HG03108 (cell line): ENCODE measurements at regions not wholly inside any gene's neighbourhood (a gene's known extent, or its start where the extent isn't known, plus 50 kb on each side); places are given as distances from the start of the nearest gene placed in this dataset.

Source experiments
- ATAC-seq: cut with Tn5 transposase; IDR thresholded peaks from one replicate; pipeline ENCODE4 v1.9.1; 2021; ENCODE audit warnings: moderate library complexity; ENCODE audit not compliant: unreplicated experiment

- ATAC-seq: no peak
Observed at GRCh38 chr2:16166327-16166981, 226.1 kb downstream of the MYCN start.

GRCh38 chr2:16165518-16166326 lies 225.4 kb downstream of the MYCN start:
- ATAC-seq: no peak

- no peak for ATAC-seq
Observed at GRCh38 chr2:16162491-16163040, 222.2 kb downstream of the MYCN start.

- no peak for ATAC-seq
Observed at GRCh38 chr2:16161768-16162490, 221.6 kb downstream of the MYCN start.

GRCh38 chr2:16161085-16161565 lies 220.8 kb downstream of the MYCN start:
- ATAC-seq: no peak

GRCh38 chr2:16160281-16161084 lies 220.1 kb downstream of the MYCN start:
- no peak for ATAC-seq

- no peak for ATAC-seq
Observed at GRCh38 chr2:16156411-16156810, 216.1 kb downstream of the MYCN start.

GRCh38 chr2:16155766-16156165 lies 215.4 kb downstream of the MYCN start:
- no peak for ATAC-seq

- ATAC-seq: no peak
Observed at GRCh38 chr2:16155366-16155765, 215.0 kb downstream of the MYCN start.

GRCh38 chr2:16154501-16155280 lies 214.3 kb downstream of the MYCN start:
- no peak for ATAC-seq

- ATAC-seq: no peak
Observed at GRCh38 chr2:16154061-16154460, 213.7 kb downstream of the MYCN start.

GRCh38 chr2:16153754-16154035 lies 213.3 kb downstream of the MYCN start:
- no peak for ATAC-seq

GRCh38 chr2:16152928-16153753 lies 212.8 kb downstream of the MYCN start:
- no peak for ATAC-seq

- ATAC-seq: no peak
Observed at GRCh38 chr2:16152071-16152927, 211.9 kb downstream of the MYCN start.

GRCh38 chr2:16151651-16152050 lies 211.3 kb downstream of the MYCN start:
- ATAC-seq: no peak

- no peak for ATAC-seq
Observed at GRCh38 chr2:16151281-16151570, 210.9 kb downstream of the MYCN start.

GRCh38 chr2:16150456-16151280 lies 210.3 kb downstream of the MYCN start:
- ATAC-seq: no peak
